Ishikawa (cell line): ENCODE measurements at regions not wholly inside any gene's neighbourhood (a gene's known extent, or its start where the extent isn't known, plus 50 kb on each side); places are given as distances from the start of the nearest gene placed in this dataset.

Experiments
- CEBPB ChIP-seq: IDR thresholded peaks from 2 replicates; pipeline ENCODE4 v1.6.1; 2012
- CREB1 ChIP-seq: IDR thresholded peaks from 2 replicates; pipeline ENCODE4 v1.6.1; 2012; ENCODE audit warnings: low read depth
- EGR1 ChIP-seq: IDR thresholded peaks from 2 replicates; pipeline ENCODE4 v1.6.1; 2012
- EP300 ChIP-seq: IDR thresholded peaks from 2 replicates; pipeline ENCODE4 v1.6.1; 2012; ENCODE audit warnings: borderline replicate concordance
- FOXM1 ChIP-seq: IDR thresholded peaks from 2 replicates; pipeline ENCODE4 v1.6.1; 2012; ENCODE audit warnings: low read depth, borderline replicate concordance
- MAX ChIP-seq: IDR thresholded peaks from 2 replicates; pipeline ENCODE4 v1.6.1; 2012
- NFIC ChIP-seq: IDR thresholded peaks from 2 replicates; pipeline ENCODE4 v1.6.1; 2012
- RAD21 ChIP-seq: IDR thresholded peaks from 2 replicates; pipeline ENCODE4 v1.6.1; 2012; ENCODE audit warnings: low read depth
- REST ChIP-seq: IDR thresholded peaks from 2 replicates; pipeline ENCODE4 v1.6.1; 2012; ENCODE audit warnings: low read depth, mild to moderate bottlenecking
- TAF1 ChIP-seq: IDR thresholded peaks from 2 replicates; pipeline ENCODE4 v1.6.1; 2012; ENCODE audit warnings: low read depth, mild to moderate bottlenecking
- TCF12 ChIP-seq: IDR thresholded peaks from 2 replicates; pipeline ENCODE4 v1.6.1; 2012; ENCODE audit warnings: low read depth
- TEAD4 ChIP-seq: IDR thresholded peaks from 2 replicates; pipeline ENCODE4 v1.6.1; 2012
- USF1 ChIP-seq: IDR thresholded peaks from 2 replicates; pipeline ENCODE4 v1.6.1; 2012
- YY1 ChIP-seq: IDR thresholded peaks from 2 replicates; pipeline ENCODE4 v1.6.1; 2012; ENCODE audit warnings: low read depth
- ZBTB7A ChIP-seq: IDR thresholded peaks from 2 replicates; pipeline ENCODE4 v1.6.1; 2012; ENCODE audit warnings: low read depth

- no peak for TF ChIP-seq MAX
- no peak for TF ChIP-seq REST
- TF ChIP-seq EP300: no peak
- no peak for TF ChIP-seq CEBPB
- no peak for TF ChIP-seq USF1
- TF ChIP-seq NFIC: no peak
- TF ChIP-seq TAF1: no peak
- TF ChIP-seq YY1: no peak
- no peak for TF ChIP-seq EGR1
- no peak for TF ChIP-seq RAD21
- no peak for TF ChIP-seq TEAD4
- TF ChIP-seq FOXM1: no peak
- no peak for TF ChIP-seq ZBTB7A
These were observed 510.8 kb upstream of the POU3F2 start for GRCh38 chr6:98323605-98324004.

GRCh38 chr6:98324446-98324845 lies 509.9 kb upstream of the POU3F2 start:
- TF ChIP-seq CREB1 (no peak), TAF1 (no peak), FOXM1 (no peak), ZBTB7A (no peak)

- TF ChIP-seq ZBTB7A: no peak
- no peak for TF ChIP-seq CEBPB
- no peak for TF ChIP-seq TCF12
- TF ChIP-seq RAD21: no peak
- TF ChIP-seq USF1: no peak
- no peak for TF ChIP-seq CREB1
- TF ChIP-seq EGR1: no peak
- no peak for TF ChIP-seq YY1
- TF ChIP-seq REST: no peak
These were observed 509.0 kb upstream of the POU3F2 start for GRCh38 chr6:98325366-98325765.

GRCh38 chr6:98333273-98333672 lies 501.1 kb upstream of the POU3F2 start:
- TF ChIP-seq EGR1 (no peak), FOXM1 (no peak), NFIC (no peak), REST (no peak), USF1 (no peak), CREB1 (no peak), TEAD4 (no peak), YY1 (no peak), RAD21 (no peak), TCF12 (no peak), CEBPB (no peak), TAF1 (no peak), MAX (no peak), ZBTB7A (no peak), EP300 (no peak)

GRCh38 chr6:98335594-98335993 lies 498.8 kb upstream of the POU3F2 start:
- TF ChIP-seq YY1 (no peak), FOXM1 (no peak), TCF12 (no peak)
